Suprapubic skin (tissue), 4 donors: ENCODE measurements at regions not wholly inside any gene's neighbourhood (a gene's known extent, or its start where the extent isn't known, plus 50 kb on each side); places are given as distances from the start of the nearest gene placed in this dataset.

Source experiments
- DNase-seq, 2 donors: peaks; one replicate each; pipeline ENCODE4 v3.0.0-alpha.2; 2019; ENCODE audit warnings: low spot score in 2 of 2
- H3K27ac ChIP-seq: fragments of 200-600 bp; sonication (generic); one replicate; pipeline ENCODE4 v1.5.1; 2019
- H3K27me3 ChIP-seq: fragments of 200-600 bp; sonication (generic); one replicate; pipeline ENCODE4 v1.5.1; 2019
- H3K36me3 ChIP-seq: fragments of 200-600 bp; sonication (generic); one replicate; pipeline ENCODE4 v1.5.1; 2019
- H3K4me1 ChIP-seq: fragments of 200-600 bp; sonication (generic); one replicate; pipeline ENCODE4 v1.5.1; 2019
- H3K4me3 ChIP-seq: fragments of 200-600 bp; sonication (generic); one replicate; pipeline ENCODE4 v1.5.1; 2019; ENCODE audit warnings: mild to moderate bottlenecking
- H3K9me3 ChIP-seq: fragments of 200-600 bp; sonication (generic); one replicate; pipeline ENCODE4 v1.5.1; 2019
- EP300 ChIP-seq: sonication (generic); formaldehyde crosslinking; IDR thresholded peaks from one replicate; pipeline ENCODE4 v1.6.1; 2017; ENCODE audit warnings: antibody characterized with exemption
- POLR2A ChIP-seq, 2 donors: fragments of 450-650 bp; IDR thresholded peaks; one replicate each; pipeline ENCODE4 v1.6.1; 2017; ENCODE audit warnings: antibody characterized with exemption in 2 of 2, mild to moderate bottlenecking in 2 of 2, moderate library complexity in 2 of 2
- POLR2AphosphoS5 ChIP-seq, 3 donors: sonication (generic); formaldehyde crosslinking; IDR thresholded peaks; one replicate each; pipeline ENCODE4 v1.6.1; 2017; ENCODE audit warnings: antibody characterized with exemption in 3 of 3
- WGBS: methylation state at CpG from one replicate; pipeline ENCODE4 v1.1.5; 2018; 5-methylcytosine and 5-hydroxymethylcytosine counted together
- TF ChIP-seq, protein P1 (sequence below), 2 donors: fragments of 200-600 bp in 1 of 2; fragments of 450-650 bp in 1 of 2; sonication (generic) in 1 of 2; IDR thresholded peaks; one replicate each; pipeline ENCODE4 v1.5.1; 2016 to 2019; ENCODE audit warnings: antibody characterized with exemption in 2 of 2, mild to moderate bottlenecking in 1 of 2, moderate library complexity in 1 of 2

DNA sequence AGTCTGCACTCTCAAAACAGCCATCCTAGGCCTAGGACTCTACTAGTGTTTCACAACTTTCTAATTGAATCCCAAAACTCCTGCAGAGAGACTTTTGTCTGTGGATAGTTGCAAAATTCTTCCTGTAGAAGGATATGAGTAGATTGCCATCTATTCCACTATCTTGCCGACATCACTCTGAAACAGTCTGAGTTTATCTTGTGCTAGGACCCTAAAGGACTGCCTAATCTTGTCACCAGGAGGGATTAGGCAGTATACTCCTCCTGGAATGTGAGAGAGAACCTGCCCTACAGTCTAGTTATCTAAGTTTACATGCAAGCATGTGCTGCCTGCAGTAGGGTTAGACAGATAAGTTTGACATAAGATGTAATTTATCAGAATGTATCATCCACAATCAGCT is 1646.6 kb upstream of the PCDH7 start:
- Histone ChIP-seq H3K36me3 (no peaks in the 10 kb centered on the region), H3K27ac (no peak overlapping the region), H3K4me3 (no peak overlapping the region), H3K27me3 (no peaks in the 10 kb centered on the region), H3K4me1 (no peaks in the 10 kb centered on the region), H3K9me3 (peaks cover 16% of the 10 kb centered on the region)
- TF ChIP-seq, protein P1, sequence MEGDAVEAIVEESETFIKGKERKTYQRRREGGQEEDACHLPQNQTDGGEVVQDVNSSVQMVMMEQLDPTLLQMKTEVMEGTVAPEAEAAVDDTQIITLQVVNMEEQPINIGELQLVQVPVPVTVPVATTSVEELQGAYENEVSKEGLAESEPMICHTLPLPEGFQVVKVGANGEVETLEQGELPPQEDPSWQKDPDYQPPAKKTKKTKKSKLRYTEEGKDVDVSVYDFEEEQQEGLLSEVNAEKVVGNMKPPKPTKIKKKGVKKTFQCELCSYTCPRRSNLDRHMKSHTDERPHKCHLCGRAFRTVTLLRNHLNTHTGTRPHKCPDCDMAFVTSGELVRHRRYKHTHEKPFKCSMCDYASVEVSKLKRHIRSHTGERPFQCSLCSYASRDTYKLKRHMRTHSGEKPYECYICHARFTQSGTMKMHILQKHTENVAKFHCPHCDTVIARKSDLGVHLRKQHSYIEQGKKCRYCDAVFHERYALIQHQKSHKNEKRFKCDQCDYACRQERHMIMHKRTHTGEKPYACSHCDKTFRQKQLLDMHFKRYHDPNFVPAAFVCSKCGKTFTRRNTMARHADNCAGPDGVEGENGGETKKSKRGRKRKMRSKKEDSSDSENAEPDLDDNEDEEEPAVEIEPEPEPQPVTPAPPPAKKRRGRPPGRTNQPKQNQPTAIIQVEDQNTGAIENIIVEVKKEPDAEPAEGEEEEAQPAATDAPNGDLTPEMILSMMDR (IDR thresholded peaks at IDR 0.05) = no peak
- TF ChIP-seq POLR2A (IDR thresholded peaks at IDR 0.05) (no peak), EP300 (no peak), POLR2AphosphoS5 (IDR thresholded peaks at IDR 0.05) (no peak)
- DNase-seq = no peak
- 69% methylated on average over 1 of the region's 1 CpG for WGBS

DNA sequence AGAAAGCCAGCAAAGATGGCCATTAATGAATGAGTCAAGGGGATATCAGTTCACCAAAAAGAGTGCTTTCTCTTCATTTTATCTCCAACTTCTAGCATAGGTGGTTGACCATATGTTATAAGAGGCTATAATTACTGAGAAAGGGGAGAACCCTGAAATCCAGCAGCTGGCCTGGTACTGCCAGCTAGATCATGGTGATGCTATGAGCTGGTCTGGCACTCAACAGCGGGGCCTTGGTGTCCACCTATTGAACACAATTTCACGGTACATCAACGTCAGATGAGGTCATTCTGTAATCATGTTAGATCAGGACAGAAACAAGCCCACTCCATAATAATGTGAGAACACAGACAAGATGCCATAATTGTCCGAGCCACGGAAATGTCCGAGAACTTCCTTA is 1644.8 kb upstream of the PCDH7 start:
- 92% methylated on average over 6 of the region's 6 CpGs for WGBS
- H3K4me1 ChIP-seq = no peaks in the 10 kb centered on the region
- H3K27ac ChIP-seq = no peak overlapping the region
- no peak overlapping the region for H3K4me3 ChIP-seq
- TF ChIP-seq POLR2AphosphoS5 (IDR thresholded peaks at IDR 0.05) = no peak
- no peak for TF ChIP-seq EP300
- TF ChIP-seq POLR2A (IDR thresholded peaks at IDR 0.05) = no peak
- TF ChIP-seq, protein P1 (IDR thresholded peaks at IDR 0.05) = no peak
- no peaks in the 10 kb centered on the region for H3K27me3 ChIP-seq
- no peaks in the 10 kb centered on the region for H3K36me3 ChIP-seq
- H3K9me3 ChIP-seq = peaks cover 16% of the 10 kb centered on the region
- DNase-seq = no peak

DNA sequence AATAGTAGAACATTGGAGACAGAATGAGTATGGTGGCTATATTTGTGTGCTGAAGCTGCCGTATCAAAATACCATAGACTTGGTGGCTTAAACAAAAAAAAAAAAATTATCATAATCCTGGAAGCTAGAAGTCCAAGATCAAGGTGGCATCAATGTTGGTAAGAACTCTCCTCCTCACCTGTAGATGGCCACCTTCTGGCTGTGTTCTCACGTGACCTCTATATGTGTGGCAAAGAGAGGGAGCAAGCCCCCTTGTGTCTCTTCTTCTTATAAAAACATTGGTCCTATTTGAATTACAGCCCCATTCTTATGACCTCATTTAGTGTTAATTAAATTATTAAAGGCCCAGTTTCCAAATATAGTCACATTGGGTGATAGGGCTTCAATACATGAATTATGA is 1640.9 kb upstream of the PCDH7 start:
- no peaks in the 10 kb centered on the region for H3K9me3 ChIP-seq
- H3K4me3 ChIP-seq = no peak overlapping the region
- no peak for TF ChIP-seq EP300
- no peak for TF ChIP-seq POLR2AphosphoS5 (IDR thresholded peaks at IDR 0.05)
- no peak for TF ChIP-seq POLR2A (IDR thresholded peaks at IDR 0.05)
- TF ChIP-seq, protein P1 (IDR thresholded peaks at IDR 0.05) = no peak
- H3K27me3 ChIP-seq = no peaks in the 10 kb centered on the region
- 90% methylated on average over 2 of the region's 2 CpGs for WGBS
- no peaks in the 10 kb centered on the region for H3K36me3 ChIP-seq
- no peak for DNase-seq
- H3K4me1 ChIP-seq = no peaks in the 10 kb centered on the region
- no peak overlapping the region for H3K27ac ChIP-seq

DNA sequence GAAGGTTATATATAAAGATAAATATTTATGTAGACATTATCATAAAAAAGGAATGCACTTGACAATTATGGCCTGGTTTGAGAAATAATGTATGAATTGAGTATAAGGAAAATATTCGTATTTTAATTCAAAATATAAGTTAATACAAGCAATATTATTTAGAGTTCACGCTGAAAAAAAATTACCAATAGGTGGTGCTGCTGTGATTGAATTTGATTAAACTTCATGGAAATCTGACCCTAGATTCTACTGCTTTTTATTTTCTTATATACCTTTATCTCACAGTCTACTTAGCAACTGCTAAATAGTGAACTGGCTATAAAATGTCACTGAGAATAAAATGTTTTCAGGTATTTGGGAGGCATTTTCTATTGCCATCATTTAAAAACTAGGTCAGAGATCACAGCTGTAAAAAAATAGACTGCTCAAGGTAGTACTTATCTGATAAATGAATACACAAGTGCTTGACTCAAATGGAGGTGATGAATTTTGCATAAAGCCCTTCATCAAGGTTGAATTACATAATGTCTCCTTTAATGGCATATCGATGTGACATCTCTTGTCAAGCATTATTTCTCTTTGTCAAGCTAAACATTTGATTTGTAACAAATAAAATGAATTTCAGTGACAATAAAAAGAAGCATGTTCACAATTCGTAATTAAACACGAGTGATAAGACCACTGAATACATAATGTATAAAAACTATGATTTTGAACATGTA is 1638.8 kb upstream of the PCDH7 start:
- Histone ChIP-seq H3K36me3 (no peaks in the 10 kb centered on the region), H3K4me3 (no peak overlapping the region), H3K9me3 (no peaks in the 10 kb centered on the region), H3K27me3 (no peaks in the 10 kb centered on the region), H3K4me1 (no peaks in the 10 kb centered on the region), H3K27ac (no peak overlapping the region)
- WGBS = 57% methylated on average over 5 of the region's 5 CpGs
- TF ChIP-seq POLR2AphosphoS5 (IDR thresholded peaks at IDR 0.05) (no peak), EP300 (no peak), POLR2A (IDR thresholded peaks at IDR 0.05) (no peak)
- TF ChIP-seq, protein P1 (IDR thresholded peaks at IDR 0.05) = no peak
- no peak for DNase-seq

DNA sequence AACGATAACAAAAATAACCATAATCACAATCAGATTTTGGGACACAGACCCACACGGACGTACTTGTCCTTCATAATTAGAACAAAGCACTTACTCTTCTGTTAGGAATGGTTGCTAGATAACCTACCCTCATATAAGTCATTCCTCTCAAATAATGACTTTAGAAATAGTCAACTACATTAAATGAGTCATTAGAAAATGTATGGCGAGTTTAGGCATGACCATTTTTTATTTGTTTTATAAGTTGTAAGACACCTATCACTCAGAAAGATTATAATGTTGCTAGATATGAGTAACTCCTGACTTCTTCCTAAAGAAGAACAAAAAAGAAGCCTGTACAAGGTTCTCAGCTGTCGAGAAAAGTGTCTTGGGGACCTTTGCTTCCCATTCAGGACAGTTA is 1637.5 kb upstream of the PCDH7 start:
- TF ChIP-seq, protein P1 (IDR thresholded peaks at IDR 0.05) = no peak
- TF ChIP-seq POLR2A (IDR thresholded peaks at IDR 0.05) (no peak), EP300 (no peak), POLR2AphosphoS5 (IDR thresholded peaks at IDR 0.05) (no peak)
- no peaks in the 10 kb centered on the region for H3K9me3 ChIP-seq
- no peaks in the 10 kb centered on the region for H3K36me3 ChIP-seq
- H3K27me3 ChIP-seq = no peaks in the 10 kb centered on the region
- H3K4me3 ChIP-seq = no peak overlapping the region
- no peaks in the 10 kb centered on the region for H3K4me1 ChIP-seq
- H3K27ac ChIP-seq = no peak overlapping the region
- DNase-seq = no peak
- 62% methylated on average over 5 of the region's 5 CpGs for WGBS
